Mucosa of stomach (tissue), 1 donor: ENCODE measurements at regions not wholly inside any gene's neighbourhood (a gene's known extent, or its start where the extent isn't known, plus 50 kb on each side); places are given as distances from the start of the nearest gene placed in this dataset.
"Not testable (repeated sequence)": the region's sequence is repeated elsewhere in the genome, so short reads cannot be mapped to it uniquely, and the experiment has no call there.

Experiments
- H3K27me3 ChIP-seq: one replicate; pipeline ENCODE4 v1.7.0; 2013; ENCODE audit warnings: mild to moderate bottlenecking, low read length; ENCODE audit not compliant: control insufficient read depth, insufficient read depth
- H3K36me3 ChIP-seq: one replicate; pipeline ENCODE4 v1.7.0; 2013; ENCODE audit warnings: low read length; ENCODE audit not compliant: control insufficient read depth, insufficient read depth
- H3K4me1 ChIP-seq: one replicate; pipeline ENCODE4 v1.7.0; 2013; ENCODE audit warnings: mild to moderate bottlenecking, low read length; ENCODE audit not compliant: control insufficient read depth, insufficient read depth
- H3K4me3 ChIP-seq: one replicate; pipeline ENCODE4 v1.7.0; 2013; ENCODE audit warnings: low read length
- H3K9ac ChIP-seq: one replicate; pipeline ENCODE4 v1.7.0; 2013; ENCODE audit warnings: mild to moderate bottlenecking, low read length, moderate library complexity
- H3K9me3 ChIP-seq: one replicate; pipeline ENCODE4 v1.7.0; 2013; ENCODE audit warnings: mild to moderate bottlenecking, low read length, moderate library complexity; ENCODE audit not compliant: control insufficient read depth
- donor health status: Pancreatic carcinoma.

DNA sequence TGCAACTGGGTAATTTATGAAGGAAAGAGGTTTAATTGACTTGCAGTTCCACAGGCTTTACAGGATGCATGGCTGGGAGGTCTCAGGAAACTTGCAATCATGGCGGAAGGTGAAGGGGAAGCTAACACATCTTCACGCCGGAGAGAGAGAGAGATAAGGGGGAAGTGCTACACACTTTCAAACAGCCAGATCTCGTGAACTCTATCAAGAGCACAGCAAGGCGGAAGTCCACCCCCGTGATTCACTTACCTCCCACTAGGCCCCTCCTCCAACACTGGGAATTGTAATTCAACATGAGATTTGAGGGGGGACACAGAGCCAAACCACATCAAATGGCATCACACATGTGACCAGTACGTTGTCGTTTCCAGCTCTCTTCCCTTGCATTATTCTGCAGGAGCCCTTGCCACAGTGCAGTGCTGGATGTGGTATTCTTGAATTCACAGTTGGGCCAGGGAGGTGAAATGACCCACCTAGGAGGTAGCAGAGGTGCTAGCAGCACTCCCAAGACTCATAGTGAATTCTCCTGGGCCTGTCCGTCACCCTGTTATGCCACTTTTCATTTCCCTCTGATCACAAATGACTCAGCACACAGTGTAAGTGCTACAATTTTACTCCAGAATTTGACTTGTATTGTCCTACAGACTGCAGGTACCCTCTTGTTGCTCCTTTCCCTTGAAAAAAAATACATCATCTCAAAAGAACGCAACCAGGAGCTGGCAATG, 179.2 kb upstream of the PLGLB2 start:
- H3K4me1 ChIP-seq, H3K36me3 ChIP-seq: not testable (repeated sequence)

DNA sequence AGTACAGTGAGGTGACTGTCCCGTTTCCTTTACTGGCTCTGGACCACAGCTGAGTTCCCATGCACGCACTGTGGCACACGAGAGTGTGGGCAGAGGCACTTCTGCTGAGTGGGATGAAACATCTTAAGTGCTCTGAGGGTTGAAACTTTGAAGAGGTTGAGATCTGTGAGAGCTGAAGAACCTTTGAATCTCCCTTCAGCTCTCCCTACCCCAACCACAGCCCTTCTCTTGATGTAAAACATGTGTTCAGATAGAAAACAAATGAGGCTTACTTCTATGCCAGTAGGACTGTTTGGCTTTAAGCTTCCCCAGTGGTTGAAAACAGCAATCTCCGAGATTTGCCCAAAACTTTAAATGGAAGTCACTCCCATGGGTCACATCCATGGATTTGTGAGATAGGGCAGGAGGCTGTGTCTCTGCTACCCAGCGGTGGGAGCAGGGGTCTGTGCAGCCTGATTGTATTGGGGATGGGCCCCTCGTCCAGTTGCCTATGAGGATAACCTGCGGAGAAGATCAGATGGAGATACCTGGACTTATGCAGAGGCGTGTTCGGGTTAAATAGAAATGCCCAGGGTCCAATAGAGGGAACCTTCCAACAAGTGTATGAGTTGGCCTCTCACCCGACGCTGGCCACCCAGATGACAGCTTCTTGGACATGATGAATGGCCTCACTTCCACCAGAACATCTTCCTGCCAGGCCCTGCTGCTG, 178.0 kb upstream of the PLGLB2 start:
- H3K36me3 ChIP-seq, H3K27me3 ChIP-seq, H3K9ac ChIP-seq, H3K4me3 ChIP-seq, H3K4me1 ChIP-seq, H3K9me3 ChIP-seq: not testable (repeated sequence)

More for the DNA sequence above, 179.2 kb upstream of the PLGLB2 start:
- H3K9ac ChIP-seq, H3K27me3 ChIP-seq, H3K4me3 ChIP-seq, H3K9me3 ChIP-seq: not testable (repeated sequence)

DNA sequence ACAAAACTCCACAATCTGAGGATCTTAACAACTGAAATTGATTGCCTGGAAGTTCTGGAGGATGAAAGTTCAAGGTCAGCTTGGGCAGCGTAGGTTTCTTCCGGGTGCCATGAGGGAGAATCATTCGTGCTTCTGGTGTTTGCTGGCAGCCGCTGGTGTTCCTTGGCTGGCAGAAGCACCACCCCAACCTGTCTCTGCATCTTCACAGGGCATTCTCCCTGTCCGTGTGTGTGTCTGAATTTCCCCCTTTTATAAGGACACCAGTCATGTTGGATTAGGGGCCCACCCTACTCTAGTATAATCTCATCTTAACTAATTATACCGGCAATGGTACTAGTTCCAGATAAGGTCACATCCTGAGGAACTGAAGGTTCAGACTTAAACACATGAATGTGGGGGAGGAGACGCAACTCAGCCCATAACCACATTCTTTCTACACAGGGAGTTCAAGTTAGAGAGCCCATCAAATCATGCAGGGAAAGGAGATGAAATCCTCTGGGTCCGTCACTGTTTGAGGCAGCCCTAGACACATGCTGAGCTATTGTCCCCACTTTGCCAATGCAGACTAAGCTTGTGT, 175.9 kb upstream of the PLGLB2 start:
- H3K36me3 ChIP-seq, H3K4me1 ChIP-seq, H3K9me3 ChIP-seq, H3K9ac ChIP-seq, H3K27me3 ChIP-seq, H3K4me3 ChIP-seq: not testable (repeated sequence)

DNA sequence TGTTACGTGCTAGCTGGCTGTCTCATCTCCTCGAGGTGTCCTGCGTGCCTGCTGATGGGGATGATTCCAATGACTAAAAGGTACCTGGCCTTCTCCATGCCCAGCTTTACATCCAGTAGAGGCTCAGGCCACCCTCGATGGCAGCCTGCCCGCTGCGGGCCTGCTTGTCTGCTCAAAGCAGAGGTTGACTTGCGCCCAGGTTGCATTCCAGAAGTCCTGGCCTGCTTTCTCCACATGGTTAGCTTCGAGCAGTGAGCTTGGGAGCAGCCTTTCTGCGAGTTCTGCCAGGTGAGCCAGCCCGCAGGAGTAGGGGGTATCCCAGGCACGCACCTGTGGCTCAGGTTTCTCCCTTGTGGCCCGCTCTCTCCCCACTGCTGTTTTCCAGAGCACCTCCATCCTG, 175.0 kb upstream of the PLGLB2 start:
- not testable (repeated sequence) for H3K9ac ChIP-seq, H3K4me1 ChIP-seq, H3K36me3 ChIP-seq, H3K4me3 ChIP-seq, H3K27me3 ChIP-seq, H3K9me3 ChIP-seq

DNA sequence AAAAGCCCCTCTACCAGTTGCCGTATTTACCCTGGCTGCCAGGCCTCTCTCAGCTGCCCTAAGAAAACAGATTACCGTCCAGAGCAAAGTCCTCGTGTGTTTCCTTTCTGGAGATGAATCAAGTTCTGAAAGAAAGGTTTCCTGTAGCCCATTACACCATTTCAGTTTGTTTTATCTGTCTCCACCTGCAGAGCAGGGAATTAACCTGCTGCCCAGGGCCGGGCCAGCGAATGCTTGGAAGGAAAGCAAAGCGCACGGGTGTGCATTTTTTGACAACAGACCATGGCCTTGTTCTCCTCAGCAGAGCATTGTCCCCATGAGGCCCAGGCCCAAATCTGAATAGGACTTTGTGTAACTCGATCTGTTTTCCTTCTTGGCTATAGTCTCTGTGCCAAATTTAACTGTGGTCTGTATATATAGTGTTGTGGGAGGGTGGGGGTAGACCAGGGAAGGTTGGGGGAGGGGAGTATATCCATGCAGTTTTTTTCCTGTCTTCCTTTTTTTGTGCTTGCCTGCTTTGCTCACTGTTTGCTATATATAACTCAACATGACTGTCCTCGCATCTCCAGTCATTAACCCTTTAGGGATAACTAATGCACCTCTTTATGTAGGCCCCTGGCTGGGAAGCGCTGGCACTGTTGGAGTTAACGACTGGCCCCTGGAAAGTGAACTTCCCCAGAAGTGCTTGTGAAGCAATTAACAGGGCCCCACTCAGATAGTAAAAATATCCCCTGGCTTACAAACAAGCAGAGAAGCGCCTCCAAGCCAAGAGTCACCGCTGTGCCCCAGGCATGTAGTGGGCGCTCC, 174.3 kb upstream of the PLGLB2 start:
- not testable (repeated sequence) for H3K9ac ChIP-seq, H3K27me3 ChIP-seq, H3K4me1 ChIP-seq, H3K9me3 ChIP-seq, H3K4me3 ChIP-seq, H3K36me3 ChIP-seq

DNA sequence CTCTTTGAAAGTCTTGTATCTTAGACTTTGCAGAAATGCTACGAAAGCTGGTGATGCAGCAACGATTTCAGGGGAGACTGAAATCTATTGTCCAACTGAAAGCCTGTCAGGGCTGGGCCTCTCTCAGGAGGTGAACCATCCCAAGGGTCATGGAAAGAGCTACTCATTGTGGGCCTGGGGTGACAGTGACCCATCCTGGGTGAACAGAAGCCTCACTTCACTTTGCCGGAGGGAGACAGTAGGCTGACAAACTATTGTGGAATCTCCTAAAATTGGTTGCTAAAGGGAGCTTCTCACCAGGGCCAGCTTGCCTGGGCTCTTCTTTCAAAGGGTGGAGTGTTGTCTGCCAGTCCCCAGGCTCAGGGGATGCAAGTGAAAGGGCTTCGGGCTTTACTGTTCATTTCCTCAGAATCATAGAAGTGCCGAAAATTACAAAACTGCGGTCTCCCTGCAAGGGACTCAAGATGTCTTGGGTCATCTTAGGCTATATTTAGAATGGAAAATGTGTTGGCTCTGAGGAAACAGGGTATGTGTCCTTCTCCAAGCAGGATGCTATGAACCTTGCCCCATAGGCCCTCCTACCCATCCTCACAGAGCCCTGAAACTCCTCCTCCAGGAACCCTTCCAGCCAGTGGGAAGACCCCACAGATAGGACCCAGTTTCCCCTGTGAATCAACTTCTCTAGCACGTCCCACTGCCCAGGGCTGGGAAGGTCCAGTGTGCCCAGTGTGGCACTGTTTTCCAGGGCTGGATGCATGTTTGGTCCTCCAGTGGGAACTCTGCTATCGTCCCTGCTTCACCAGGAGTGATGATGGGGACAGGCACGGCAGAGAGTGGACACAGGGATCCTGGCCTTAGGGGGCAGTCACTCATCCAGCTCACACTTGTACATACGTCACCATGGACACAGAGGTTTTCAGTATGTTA, 173.4 kb upstream of the PLGLB2 start:
- not testable (repeated sequence) for H3K9me3 ChIP-seq, H3K27me3 ChIP-seq, H3K36me3 ChIP-seq, H3K4me3 ChIP-seq, H3K4me1 ChIP-seq, H3K9ac ChIP-seq

DNA sequence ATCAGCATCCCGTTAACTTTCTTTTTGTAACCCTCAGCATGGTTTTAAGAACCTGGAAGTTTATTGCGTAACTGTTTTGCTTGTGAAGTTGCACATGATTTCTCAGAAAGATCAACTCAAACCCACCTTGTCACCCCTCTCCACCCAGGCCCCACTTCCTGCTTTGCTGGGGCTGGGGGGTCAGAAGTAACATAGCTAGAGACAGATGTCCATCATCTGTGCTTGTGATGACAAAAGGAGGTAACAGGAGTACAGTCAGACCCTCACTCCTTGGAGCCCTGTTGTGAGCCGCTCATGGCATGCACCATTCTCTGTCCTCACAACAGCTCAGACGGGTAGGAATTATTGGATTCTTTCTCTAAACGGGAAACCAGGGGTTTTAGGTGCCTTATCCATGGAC, 172.7 kb upstream of the PLGLB2 start:
- not testable (repeated sequence) for H3K4me1 ChIP-seq, H3K27me3 ChIP-seq, H3K9ac ChIP-seq, H3K4me3 ChIP-seq, H3K36me3 ChIP-seq, H3K9me3 ChIP-seq

DNA sequence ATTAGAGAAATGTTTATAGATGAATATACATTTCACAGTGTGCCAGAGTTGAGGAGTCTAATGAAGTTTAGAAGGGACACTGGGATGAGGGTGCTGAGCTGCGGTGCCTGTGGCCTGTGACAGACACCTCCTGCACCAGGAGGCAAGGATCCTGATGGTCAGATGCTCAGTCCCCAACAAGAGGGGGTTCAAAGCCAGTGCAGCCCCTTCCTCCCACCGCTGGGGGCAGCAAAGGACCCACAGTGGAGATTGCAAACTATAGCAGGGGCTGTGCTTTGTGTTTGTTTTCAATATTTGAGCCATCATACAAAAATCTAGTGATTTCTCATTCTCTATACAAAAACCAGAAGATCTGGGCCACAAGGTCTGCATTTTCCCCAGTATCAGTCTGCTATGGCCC, 170.5 kb upstream of the PLGLB2 start:
- not testable (repeated sequence) for H3K9me3 ChIP-seq, H3K27me3 ChIP-seq, H3K9ac ChIP-seq

DNA sequence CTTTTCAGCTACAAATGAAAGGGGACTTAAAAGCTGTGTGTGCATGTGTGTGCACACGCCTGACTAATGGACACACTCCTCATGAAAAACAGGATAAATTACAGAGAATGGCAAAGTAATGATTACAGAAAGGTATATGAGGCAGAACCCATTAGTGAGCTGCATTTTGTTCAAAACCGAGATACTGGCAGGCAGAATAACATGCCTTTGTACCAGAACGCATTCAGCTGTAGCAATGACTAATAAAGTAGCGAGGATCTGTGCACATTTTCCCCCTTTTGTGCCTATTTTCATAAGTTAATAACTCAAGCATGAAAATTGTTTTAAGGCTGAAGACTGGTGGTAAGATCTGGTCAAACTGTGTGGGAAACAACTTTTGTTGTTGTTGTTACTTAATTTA, 165.7 kb upstream of the PLGLB2 start:
- H3K9ac ChIP-seq, H3K36me3 ChIP-seq, H3K27me3 ChIP-seq, H3K4me3 ChIP-seq, H3K4me1 ChIP-seq, H3K9me3 ChIP-seq: not testable (repeated sequence)

More for the DNA sequence above, 170.5 kb upstream of the PLGLB2 start:
- H3K4me1 ChIP-seq, H3K36me3 ChIP-seq, H3K4me3 ChIP-seq: not testable (repeated sequence)

DNA sequence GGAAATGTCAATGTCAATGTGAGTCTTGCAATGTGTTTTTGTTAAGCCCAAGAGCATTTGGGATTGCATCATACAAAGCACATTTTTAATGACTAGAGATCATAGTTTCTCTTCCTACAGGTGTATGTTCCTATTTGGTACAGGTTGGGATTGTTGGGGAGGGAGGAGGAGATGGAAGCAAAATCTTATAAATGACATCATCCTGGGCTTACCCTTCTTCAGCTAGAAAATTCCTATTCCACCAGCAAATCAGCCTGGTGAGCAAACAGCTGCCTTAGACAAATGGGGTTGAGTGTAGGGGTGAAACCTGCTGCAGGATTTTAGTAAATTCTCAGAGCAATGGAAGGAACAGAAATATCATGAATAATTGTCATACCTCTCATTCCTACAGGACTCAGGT, 165.3 kb upstream of the PLGLB2 start:
- H3K4me1 ChIP-seq, H3K36me3 ChIP-seq, H3K9ac ChIP-seq, H3K4me3 ChIP-seq, H3K9me3 ChIP-seq, H3K27me3 ChIP-seq: not testable (repeated sequence)

DNA sequence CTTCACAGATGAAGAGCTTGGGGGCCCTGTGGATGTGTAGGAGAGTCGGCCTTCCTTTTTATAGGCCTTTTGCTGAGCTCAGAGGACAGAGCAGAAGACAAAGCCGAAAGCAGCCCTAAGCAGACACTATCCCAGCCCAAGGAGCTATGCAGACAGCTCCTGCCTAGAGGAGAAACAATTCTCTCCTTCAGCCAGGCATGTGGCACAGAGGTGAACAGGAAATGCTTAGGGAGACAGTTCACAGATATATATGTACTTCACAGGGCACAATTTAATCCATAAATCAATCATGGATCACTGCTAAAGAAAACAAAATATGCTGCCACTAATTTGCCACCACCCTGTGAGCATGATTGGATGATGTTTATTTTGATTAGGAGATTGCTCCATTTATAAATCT, 164.5 kb upstream of the PLGLB2 start:
- not testable (repeated sequence) for H3K9ac ChIP-seq, H3K4me3 ChIP-seq, H3K27me3 ChIP-seq, H3K36me3 ChIP-seq, H3K4me1 ChIP-seq, H3K9me3 ChIP-seq
